NCI-H1105 (cell line): ENCODE measurements at regions not wholly inside any gene's neighbourhood (a gene's known extent, or its start where the extent isn't known, plus 50 kb on each side); places are given as distances from the start of the nearest gene placed in this dataset.
"Not testable (repeated sequence)": the region's sequence is repeated elsewhere in the genome, so short reads cannot be mapped to it uniquely, and the experiment has no call there.

Experiments
- DNase-seq: peaks from one replicate; lab custom pipeline; 2025; lab: John Stamatoyannopoulos, UW

GRCh38 chr16:52051414-52052172, 495.4 kb downstream of the TOX3 start:
- no peak for DNase-seq

GRCh38 chr16:52050418-52050817, 496.5 kb downstream of the TOX3 start:
- DNase-seq, result no peak

- DNase-seq, result no peak
Measured at GRCh38 chr16:52035436-52035835, 511.5 kb downstream of the TOX3 start.

- no peak for DNase-seq
Measured at GRCh38 chr16:52034830-52035229, 512.1 kb downstream of the TOX3 start.

GRCh38 chr16:52033992-52034391, 513.0 kb downstream of the TOX3 start:
- DNase-seq, result no peak

GRCh38 chr16:52022980-52023379, 524.0 kb downstream of the TOX3 start:
- DNase-seq, result no peak

GRCh38 chr16:52022177-52022576, 524.8 kb downstream of the TOX3 start:
- DNase-seq, result no peak

GRCh38 chr16:52016387-52016786, 530.6 kb downstream of the TOX3 start:
- no peak for DNase-seq

- DNase-seq, result no peak
Measured at GRCh38 chr16:52005551-52005950, 541.4 kb downstream of the TOX3 start.

GRCh38 chr16:52004343-52004742, 542.6 kb downstream of the TOX3 start:
- DNase-seq, result no peak

- no peak for DNase-seq
Measured at GRCh38 chr16:52002026-52002425, 544.9 kb downstream of the TOX3 start.

GRCh38 chr16:51996516-51996915, 550.4 kb downstream of the TOX3 start:
- peak; percentile 43 for DNase-seq

- peak; percentile 99 for DNase-seq
Measured at GRCh38 chr16:51994597-51994996, 552.3 kb downstream of the TOX3 start.

- no peak for DNase-seq
Measured at GRCh38 chr16:51989637-51990230, 557.2 kb downstream of the TOX3 start.

- no peak for DNase-seq
Measured at GRCh38 chr16:51988977-51989376, 558.0 kb downstream of the TOX3 start.

GRCh38 chr16:51987519-51987918, 559.4 kb downstream of the TOX3 start:
- no peak for DNase-seq

GRCh38 chr16:51986717-51987116, 560.2 kb downstream of the TOX3 start:
- no peak for DNase-seq

GRCh38 chr16:51986301-51986700, 560.6 kb downstream of the TOX3 start:
- DNase-seq, result no peak

- no peak for DNase-seq
Measured at GRCh38 chr16:51985126-51985525, 561.8 kb downstream of the TOX3 start.

- DNase-seq, result no peak
Measured at GRCh38 chr16:51984395-51984794, 562.5 kb downstream of the TOX3 start.

- DNase-seq, result peak; percentile 86
Measured at GRCh38 chr16:51982715-51983680, 563.9 kb downstream of the TOX3 start.

- no peak for DNase-seq
Measured at GRCh38 chr16:51981725-51982124, 565.2 kb downstream of the TOX3 start.

- not testable (repeated sequence) for DNase-seq
Measured at GRCh38 chr16:51977506-51977905, 569.4 kb downstream of the TOX3 start.
